DMS114 treated with DMSO at 0.1 percent for 48 hours (cell line): ENCODE measurements at regions not wholly inside any gene's neighbourhood (a gene's known extent, or its start where the extent isn't known, plus 50 kb on each side); places are given as distances from the start of the nearest gene placed in this dataset.

ENCODE experiments used
- DNase-seq: peaks from one replicate; lab custom pipeline; 2025; ENCODE audit not compliant: unreplicated experiment; lab: John Stamatoyannopoulos, UW

DNA sequence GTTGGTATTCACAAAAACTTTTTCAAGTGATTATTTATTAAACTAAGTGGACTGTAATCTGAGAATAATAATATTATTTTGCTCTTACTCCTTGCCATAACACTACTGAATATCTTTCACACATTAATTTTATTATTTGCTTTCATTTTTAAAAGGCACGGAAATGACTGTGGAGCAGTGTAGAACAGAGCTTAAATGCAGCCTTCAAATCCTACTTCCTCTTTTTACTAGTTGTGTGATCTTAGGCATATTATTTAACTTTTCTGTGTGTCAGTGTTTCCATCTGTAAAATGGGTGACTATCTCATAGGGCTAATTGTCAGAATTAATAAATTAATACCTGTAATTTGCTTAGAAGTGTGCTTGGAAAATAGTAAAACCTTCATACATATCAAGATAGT, 55.5 kb upstream of the SLC8A1 start:
- no peak for DNase-seq

DNA sequence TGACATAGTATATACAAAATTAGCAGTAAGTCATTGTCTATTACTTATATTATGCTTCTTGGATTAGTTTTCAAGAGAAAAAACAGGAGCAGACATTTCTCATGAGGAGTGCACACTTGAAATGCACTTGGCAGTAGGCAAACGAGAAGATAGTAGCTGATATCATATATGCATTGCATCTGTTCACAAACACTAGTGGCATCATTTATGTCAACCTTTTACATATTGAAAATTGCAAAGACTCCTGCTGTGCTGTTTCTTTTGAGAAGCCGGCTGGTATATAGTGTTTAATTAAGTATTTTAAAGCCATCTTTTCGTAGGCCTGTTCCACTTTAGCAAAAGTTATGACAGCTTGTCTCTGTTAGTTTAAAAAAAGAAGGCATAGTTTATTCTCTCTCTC, 58.4 kb upstream of the SLC8A1 start:
- no peak for DNase-seq

DNA sequence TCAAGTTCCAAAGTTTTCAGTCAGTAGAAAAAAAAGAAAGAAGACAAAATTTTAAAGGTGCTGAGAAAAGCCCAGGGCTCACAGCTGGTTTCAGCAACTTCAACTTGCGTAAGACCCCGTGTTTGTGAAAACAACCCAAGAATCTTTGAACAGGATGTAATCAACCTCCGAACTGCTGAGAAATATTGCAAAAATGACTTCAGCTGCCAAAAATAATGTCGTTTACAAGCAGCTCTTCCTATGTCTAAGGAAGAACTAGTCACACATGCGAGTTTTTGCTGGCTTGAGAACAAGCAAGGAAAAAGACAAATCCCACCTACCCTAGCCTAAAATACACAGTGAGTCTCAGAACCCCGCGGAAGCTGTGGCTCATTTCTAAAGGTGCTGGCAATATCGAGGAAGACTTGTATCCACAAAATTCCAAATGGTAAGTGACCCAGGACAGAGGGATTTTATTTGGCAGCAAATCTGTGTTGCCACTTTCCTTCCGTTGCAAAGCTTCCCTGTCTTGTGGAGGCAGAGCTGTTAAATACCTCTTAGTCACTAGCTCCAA, 59.8 kb upstream of the SLC8A1 start:
- no peak for DNase-seq

GRCh38 chr2:40512256-40512655, 60.4 kb upstream of the SLC8A1 start:
- DNase-seq, result no peak

GRCh38 chr2:40513201-40513600, 61.3 kb upstream of the SLC8A1 start:
- DNase-seq, result no peak

DNA sequence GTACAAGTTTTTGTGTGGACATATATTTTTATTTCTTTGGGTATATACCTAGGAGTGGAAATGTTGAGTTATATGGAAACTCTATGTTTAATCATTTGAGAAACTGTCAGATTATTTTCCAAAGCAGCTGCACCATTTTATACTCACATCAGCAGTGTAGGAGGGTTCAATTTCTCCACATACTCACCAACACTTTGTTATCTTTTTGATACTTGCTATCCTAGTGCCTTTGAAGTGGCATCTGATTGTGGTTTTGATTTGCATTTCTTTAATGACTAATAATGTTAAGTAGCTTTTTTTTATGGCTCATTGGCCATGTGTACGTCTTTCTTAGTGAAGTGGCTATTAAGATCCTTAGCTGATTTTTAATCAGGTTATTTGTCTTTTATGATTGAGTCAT, 64.7 kb upstream of the SLC8A1 start:
- DNase-seq, result no peak

GRCh38 chr2:40528564-40528963, 76.7 kb upstream of the SLC8A1 start:
- no peak for DNase-seq

- DNase-seq, result no peak
Observed at GRCh38 chr2:40531359-40531758, 79.5 kb upstream of the SLC8A1 start.

DNA sequence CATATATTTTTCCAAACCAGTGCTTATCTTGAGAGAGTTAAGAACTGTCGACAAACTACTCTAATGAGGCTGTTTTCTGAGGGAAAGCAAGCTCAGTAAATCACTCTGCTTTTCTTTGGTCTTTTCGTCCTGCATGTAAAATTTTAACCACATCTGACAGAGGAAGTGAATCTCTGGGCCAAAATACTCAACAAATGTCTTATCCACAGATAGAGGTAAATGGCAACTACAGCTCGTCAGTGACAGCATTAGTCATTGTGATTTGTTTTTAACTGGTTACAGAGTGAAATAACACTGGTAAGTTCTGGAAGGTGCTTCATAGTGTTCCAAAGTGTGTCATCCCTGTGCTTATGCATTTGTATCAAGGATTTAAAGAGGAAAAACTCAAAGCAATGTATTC, 82.6 kb upstream of the SLC8A1 start:
- DNase-seq, result no peak

DNA sequence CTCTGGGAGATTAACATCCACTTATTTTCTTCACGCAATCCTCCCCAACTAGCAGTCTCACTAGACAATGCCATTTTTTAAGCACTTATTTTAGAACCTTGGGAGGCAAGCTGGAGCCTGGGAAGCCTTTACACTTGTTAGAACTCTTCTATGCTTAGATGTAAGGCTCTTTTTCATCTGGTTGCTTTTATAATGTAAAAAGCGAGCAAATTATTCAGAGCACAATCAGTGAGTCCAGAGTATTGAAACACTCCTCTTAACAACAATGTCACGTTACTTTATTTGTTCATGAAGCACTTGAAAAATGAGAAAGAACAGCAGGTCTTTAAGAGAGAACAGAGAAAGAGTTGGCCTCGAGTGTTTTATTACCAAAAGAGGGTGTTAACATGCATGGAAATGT, 84.1 kb upstream of the SLC8A1 start:
- DNase-seq, result no peak

GRCh38 chr2:40540026-40540425, 88.1 kb upstream of the SLC8A1 start:
- DNase-seq, result no peak

DNA sequence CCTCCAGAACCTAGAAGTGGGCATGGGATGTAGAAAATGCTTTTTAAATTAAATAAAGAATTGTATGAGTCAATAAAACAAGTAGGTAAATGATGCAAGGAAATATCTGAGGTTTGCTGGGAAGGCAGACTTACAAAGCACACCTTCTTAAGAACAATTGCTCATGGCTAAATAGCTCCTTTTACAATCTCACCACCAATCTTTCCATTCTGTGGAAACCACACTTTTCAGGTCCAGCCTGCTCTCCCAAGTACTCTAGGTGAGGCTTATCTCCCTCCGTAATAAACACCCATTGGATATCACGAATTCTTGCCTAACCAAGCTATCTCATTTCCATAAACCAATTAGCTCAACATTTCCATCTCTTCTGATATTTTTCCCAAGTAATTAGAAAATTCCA, 91.5 kb upstream of the SLC8A1 start:
- no peak for DNase-seq

- no peak for DNase-seq
Observed at GRCh38 chr2:40544072-40544471, 92.2 kb upstream of the SLC8A1 start.

DNA sequence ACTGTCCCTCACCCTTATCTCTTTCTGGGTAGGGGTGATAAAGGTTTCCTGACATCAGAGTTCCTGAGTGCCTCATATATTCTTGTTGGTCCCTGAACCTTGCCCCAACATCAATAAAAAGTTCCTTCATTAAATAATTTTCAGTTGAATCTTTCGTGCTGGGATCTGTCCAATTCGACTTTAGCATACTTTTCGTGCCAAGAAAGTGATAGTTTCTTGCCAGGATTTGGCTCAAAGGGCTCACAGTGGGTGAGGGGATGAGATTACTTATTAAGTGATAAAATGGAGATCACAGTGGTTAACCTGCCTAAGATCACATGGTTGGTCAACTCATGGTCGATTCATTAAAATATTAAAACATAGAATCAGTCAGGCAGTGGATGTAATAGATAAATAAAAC, 93.8 kb upstream of the SLC8A1 start:
- no peak for DNase-seq

DNA sequence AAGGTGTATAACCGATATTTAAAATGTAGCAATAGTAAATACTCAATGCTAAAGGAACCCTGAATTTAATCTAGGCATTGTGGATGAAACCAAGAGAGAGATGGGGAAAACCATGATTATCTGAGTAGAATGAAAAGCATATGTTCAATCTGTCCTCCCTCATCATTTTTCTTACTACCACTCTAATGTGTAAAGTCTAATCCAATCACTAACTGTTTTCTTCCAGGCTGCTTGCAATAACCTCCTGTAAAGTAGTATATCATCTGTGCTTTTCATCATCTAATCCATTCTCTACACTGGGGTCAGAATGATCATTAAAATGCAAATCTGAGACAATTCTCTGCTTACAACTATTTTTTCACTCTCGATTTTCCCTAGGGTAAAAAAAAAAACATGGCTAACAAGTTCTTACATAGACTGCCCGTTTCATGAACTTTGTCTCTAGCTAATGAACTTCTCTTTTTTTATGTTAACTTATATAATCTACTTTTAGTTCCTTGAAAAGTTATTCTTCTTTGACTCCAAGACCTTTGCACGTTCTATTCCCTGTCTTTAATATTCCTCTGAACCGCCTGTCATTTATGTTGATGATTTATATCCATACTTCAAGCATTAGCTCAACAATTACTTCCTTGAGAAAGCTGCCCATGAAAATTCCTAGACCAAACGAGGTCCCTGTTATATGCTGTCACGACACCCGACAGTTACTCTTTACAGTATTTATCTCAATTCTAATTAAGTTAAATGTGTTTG, 94.7 kb upstream of the SLC8A1 start:
- no peak for DNase-seq

DNA sequence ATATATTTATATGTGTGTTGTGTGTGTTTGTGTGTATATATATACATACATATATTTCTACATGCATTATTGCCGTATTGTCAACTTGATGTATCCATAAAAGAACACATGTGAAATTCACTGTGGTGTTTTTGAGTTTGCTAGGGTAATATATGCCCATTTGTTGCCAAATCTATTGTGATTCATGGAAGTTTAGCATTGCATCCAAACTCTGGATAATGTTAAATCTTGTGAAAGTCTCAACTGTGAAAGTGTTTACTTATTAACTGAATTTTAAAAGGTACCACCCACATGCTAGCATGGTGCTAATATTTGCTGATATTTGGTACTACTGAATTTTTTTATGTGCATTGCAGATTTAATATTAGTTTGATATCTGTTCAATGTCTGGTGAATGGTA, 96.6 kb upstream of the SLC8A1 start:
- DNase-seq, result no peak

- DNase-seq, result no peak
Observed at GRCh38 chr2:40550085-40550484, 98.2 kb upstream of the SLC8A1 start.

DNA sequence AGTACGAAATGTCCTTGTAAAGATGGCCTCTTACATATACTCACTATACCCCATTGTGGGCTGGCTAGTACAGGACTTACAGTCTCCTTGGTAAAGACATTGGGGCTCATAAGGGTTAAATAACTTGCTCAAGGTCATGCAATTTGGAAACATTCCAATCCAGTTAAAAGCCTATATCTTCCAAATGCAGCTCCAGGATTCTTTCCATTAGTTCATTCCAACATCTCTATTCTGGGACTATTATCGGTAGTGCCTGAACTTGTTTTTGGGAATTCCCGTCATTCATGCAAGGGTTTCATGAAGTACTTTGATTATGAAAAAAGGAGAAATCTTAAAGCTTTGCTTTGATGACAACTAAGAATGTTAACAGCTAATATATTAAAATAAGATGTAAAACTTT, 99.2 kb upstream of the SLC8A1 start:
- DNase-seq, result no peak

DNA sequence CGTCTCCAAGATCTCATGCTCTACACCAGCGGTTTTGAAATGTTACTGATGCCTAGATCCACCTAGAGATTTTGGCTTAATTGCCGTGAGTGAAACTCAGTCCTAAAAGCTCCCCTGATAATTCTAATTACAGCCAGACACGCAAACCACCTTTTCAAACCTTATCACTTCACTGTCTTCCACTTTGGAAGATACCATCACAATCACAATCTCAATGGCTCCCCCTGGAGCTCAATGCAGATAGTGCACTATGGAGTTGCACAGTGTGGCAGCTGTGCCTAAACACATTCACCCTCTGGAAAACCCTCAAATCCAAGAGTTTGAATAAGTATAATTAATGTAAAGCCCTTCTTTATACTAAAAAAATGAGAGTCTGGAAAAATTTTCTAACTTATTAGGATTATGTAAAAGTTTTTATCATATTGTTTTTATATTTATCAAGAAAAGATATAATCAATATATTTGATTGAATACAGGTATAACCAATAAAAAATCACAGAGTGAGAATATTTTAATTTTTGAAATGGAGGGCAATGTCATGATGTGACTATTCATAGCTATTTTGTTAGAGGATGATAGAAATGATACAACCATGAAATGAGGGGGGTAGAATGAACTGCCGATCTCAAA, 102.9 kb upstream of the SLC8A1 start:
- DNase-seq, result no peak

- no peak for DNase-seq
Observed at GRCh38 chr2:40556293-40556692, 104.4 kb upstream of the SLC8A1 start.

DNA sequence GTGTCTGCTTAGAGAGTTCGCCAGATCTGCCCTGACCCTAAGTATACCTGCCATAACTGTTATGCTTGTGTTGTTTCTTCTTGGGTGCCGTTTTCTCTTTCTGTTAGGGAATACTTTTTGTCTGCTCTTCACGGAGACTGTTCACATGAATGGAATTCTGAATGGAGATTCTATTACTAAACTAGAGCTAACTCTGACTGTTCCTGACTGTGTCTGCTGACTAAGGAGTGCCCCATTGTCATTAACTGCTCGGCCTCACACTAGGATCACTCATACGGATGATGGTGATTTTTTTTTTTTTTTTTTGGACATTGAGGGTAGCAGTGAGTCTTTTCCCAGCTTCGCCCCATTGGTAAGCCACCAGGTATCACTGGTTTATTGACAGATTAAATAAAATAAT, 104.8 kb upstream of the SLC8A1 start:
- no peak for DNase-seq

GRCh38 chr2:40558761-40559160, 106.9 kb upstream of the SLC8A1 start:
- DNase-seq, result no peak

DNA sequence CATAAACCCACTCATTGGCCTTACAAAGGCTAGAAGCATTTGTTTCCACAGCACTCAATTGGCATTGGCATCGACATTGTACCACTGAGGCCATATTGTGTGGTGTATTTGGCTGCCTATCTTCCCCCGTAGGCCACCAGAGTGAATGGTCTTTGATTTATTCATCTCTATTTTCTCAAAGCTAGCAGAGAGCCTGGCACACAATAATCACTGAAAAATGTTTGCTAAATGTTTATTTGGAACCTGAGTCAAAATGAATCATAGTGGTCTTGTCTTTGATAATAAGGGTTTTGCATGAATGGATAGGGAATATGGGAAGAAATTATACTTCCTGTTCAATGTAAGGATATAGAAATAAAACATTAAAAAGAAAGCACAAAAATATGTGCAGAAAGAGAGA, 107.3 kb upstream of the SLC8A1 start:
- no peak for DNase-seq
